ENCODE measurements at regions not wholly inside any gene's neighbourhood (a gene's known extent, or its start where the extent isn't known, plus 50 kb on each side); places are given as distances from the start of the nearest gene placed in this dataset.

DNA sequence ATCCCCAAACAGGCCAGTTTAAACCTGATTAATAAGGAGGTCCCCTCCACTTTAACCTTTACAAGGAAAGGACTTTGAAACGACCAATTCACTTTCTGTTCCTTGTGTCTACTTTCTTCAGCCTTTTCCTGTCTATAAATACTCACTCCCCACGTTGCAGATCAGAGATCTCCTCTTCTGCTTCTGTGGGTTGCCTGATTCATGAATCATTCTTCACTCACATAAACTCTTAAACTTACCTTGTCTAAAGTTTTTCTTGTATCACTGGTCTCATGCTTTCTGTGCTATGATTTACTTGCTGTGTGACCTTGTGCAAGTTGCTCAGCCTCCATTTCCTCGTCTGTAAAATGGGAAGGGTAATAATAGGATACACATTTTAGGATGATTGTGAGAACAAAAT is 236.1 kb downstream of the QDPR start (continued):
- TF ChIP-seq, protein P1, sequence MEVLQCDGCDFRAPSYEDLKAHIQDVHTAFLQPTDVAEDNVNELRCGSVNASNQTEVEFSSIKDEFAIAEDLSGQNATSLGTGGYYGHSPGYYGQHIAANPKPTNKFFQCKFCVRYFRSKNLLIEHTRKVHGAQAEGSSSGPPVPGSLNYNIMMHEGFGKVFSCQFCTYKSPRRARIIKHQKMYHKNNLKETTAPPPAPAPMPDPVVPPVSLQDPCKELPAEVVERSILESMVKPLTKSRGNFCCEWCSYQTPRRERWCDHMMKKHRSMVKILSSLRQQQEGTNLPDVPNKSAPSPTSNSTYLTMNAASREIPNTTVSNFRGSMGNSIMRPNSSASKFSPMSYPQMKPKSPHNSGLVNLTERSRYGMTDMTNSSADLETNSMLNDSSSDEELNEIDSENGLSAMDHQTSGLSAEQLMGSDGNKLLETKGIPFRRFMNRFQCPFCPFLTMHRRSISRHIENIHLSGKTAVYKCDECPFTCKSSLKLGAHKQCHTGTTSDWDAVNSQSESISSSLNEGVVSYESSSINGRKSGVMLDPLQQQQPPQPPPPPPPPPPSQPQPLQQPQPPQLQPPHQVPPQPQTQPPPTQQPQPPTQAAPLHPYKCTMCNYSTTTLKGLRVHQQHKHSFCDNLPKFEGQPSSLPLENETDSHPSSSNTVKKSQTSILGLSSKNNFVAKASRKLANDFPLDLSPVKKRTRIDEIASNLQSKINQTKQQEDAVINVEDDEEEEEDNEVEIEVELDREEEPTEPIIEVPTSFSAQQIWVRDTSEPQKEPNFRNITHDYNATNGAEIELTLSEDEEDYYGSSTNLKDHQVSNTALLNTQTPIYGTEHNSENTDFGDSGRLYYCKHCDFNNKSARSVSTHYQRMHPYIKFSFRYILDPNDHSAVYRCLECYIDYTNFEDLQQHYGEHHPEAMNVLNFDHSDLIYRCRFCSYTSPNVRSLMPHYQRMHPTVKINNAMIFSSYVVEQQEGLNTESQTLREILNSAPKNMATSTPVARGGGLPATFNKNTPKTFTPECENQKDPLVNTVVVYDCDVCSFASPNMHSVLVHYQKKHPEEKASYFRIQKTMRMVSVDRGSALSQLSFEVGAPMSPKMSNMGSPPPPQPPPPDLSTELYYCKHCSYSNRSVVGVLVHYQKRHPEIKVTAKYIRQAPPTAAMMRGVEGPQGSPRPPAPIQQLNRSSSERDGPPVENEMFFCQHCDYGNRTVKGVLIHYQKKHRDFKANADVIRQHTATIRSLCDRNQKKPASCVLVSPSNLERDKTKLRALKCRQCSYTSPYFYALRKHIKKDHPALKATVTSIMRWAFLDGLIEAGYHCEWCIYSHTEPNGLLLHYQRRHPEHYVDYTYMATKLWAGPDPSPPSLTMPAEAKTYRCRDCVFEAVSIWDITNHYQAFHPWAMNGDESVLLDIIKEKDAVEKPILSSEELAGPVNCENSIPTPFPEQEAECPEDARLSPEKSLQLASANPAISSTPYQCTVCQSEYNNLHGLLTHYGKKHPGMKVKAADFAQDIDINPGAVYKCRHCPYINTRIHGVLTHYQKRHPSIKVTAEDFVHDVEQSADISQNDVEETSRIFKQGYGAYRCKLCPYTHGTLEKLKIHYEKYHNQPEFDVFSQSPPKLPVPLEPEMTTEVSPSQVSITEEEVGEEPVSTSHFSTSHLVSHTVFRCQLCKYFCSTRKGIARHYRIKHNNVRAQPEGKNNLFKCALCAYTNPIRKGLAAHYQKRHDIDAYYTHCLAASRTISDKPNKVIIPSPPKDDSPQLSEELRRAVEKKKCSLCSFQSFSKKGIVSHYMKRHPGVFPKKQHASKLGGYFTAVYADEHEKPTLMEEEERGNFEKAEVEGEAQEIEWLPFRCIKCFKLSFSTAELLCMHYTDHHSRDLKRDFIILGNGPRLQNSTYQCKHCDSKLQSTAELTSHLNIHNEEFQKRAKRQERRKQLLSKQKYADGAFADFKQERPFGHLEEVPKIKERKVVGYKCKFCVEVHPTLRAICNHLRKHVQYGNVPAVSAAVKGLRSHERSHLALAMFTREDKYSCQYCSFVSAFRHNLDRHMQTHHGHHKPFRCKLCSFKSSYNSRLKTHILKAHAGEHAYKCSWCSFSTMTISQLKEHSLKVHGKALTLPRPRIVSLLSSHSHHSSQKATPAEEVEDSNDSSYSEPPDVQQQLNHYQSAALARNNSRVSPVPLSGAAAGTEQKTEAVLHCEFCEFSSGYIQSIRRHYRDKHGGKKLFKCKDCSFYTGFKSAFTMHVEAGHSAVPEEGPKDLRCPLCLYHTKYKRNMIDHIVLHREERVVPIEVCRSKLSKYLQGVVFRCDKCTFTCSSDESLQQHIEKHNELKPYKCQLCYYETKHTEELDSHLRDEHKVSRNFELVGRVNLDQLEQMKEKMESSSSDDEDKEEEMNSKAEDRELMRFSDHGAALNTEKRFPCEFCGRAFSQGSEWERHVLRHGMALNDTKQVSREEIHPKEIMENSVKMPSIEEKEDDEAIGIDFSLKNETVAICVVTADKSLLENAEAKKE (CRISPR knock-in tag; IDR thresholded peaks at IDR 0.05): no peak
- no peak for TF ChIP-seq NANOG (IDR thresholded peaks at IDR 0.05; ENCODE audit: borderline replicate concordance)
- TF ChIP-seq CREB1 (CRISPR knock-in tag; IDR thresholded peaks at IDR 0.05; ENCODE audit: low read depth): no peak
- TF ChIP-seq POLR2AphosphoS5 (IDR thresholded peaks at IDR 0.05; ENCODE audit: low read depth): no peak
- TF ChIP-seq ZNF114 (CRISPR knock-in tag; IDR thresholded peaks at IDR 0.05): no peak
- no peak for TF ChIP-seq JUNB (IDR thresholded peaks at IDR 0.05; ENCODE audit: unreplicated experiment)
- TF ChIP-seq STAT1 (IDR thresholded peaks at IDR 0.05; ENCODE audit: unreplicated experiment): no peak
- TF ChIP-seq ZNF331 (CRISPR knock-in tag; IDR thresholded peaks at IDR 0.05; ENCODE audit: low read depth): no peak
- no peak for TF ChIP-seq EZH2 (IDR thresholded peaks at IDR 0.05; ENCODE audit: low read depth, unreplicated experiment)

DNA sequence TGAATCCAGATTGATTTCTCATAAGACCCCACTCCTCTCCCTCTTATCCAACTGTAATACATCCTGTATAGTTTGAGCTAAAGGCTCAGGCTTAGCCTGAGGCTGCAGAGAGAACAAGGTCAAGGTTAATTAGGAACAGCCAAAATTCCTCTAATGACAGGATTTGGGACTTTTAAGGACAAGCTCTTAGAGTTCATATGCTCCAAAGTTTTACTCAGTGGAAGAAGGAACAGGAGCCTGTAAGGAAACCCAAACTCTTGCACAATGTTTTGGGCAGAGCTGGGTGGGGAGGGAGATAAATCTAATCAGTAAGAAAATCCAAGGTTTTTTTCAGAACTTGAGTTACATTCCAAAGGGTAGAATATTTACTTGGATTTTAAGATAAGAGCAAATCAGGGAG is 238.8 kb downstream of the QDPR start:
- ATAC-seq: no peak
- Histone ChIP-seq H3K4me2 (no peak overlapping the region), H3F3A (replicated peaks; ENCODE audit: low read depth) (no peaks in the 10 kb centered on the region), H3K36me3 (ENCODE audit: insufficient read depth) (no peaks in the 10 kb centered on the region), H3K9me2 (ENCODE audit: insufficient read depth) (peaks cover 7% of the 10 kb centered on the region; the same call in 1 of the 2 replicates), H3K4me3 (no peak overlapping the region), H2AFZ (no peak overlapping the region; the same call in 1 of the 2 replicates), H3K27me3 (ENCODE audit: insufficient read depth) (no peaks in the 10 kb centered on the region), H3K27ac (ENCODE audit: low read depth) (no peak overlapping the region), H3K79me2 (replicated peaks; ENCODE audit: insufficient read depth) (no peaks in the 10 kb centered on the region), H3K4me1 (ENCODE audit: insufficient read depth) (no peaks in the 10 kb centered on the region), H4K20me1 (replicated peaks; ENCODE audit: insufficient read depth) (no peaks in the 10 kb centered on the region)
- Mint-ChIP-seq H3K4me3 (no peak overlapping the region), H3K4me1 (no peaks in the 10 kb centered on the region), H3K27ac (no peak overlapping the region), H3K9me3 (no peaks in the 10 kb centered on the region), H3K27me3 (ENCODE audit: insufficient read depth, low read depth, poor library complexity) (peaks cover 6% of the 10 kb centered on the region), H3K36me3 (ENCODE audit: low read depth) (no peaks in the 10 kb centered on the region)
- no peak for DNase-seq (ENCODE audit: low spot score)
- TF ChIP-seq EZH2 (IDR thresholded peaks at IDR 0.05; ENCODE audit: low read depth, unreplicated experiment) (no peak), ZNF331 (CRISPR knock-in tag; IDR thresholded peaks at IDR 0.05; ENCODE audit: low read depth) (no peak), EZH2phosphoT487 (IDR thresholded peaks at IDR 0.05; ENCODE audit: unreplicated experiment) (no peak), JUNB (IDR thresholded peaks at IDR 0.05; ENCODE audit: unreplicated experiment) (no peak), ZNF114 (CRISPR knock-in tag; IDR thresholded peaks at IDR 0.05) (no peak)
- TF ChIP-seq, protein P2, sequence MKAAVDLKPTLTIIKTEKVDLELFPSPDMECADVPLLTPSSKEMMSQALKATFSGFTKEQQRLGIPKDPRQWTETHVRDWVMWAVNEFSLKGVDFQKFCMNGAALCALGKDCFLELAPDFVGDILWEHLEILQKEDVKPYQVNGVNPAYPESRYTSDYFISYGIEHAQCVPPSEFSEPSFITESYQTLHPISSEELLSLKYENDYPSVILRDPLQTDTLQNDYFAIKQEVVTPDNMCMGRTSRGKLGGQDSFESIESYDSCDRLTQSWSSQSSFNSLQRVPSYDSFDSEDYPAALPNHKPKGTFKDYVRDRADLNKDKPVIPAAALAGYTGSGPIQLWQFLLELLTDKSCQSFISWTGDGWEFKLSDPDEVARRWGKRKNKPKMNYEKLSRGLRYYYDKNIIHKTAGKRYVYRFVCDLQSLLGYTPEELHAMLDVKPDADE (IDR thresholded peaks at IDR 0.05): no peak
- TF ChIP-seq, protein P3, sequence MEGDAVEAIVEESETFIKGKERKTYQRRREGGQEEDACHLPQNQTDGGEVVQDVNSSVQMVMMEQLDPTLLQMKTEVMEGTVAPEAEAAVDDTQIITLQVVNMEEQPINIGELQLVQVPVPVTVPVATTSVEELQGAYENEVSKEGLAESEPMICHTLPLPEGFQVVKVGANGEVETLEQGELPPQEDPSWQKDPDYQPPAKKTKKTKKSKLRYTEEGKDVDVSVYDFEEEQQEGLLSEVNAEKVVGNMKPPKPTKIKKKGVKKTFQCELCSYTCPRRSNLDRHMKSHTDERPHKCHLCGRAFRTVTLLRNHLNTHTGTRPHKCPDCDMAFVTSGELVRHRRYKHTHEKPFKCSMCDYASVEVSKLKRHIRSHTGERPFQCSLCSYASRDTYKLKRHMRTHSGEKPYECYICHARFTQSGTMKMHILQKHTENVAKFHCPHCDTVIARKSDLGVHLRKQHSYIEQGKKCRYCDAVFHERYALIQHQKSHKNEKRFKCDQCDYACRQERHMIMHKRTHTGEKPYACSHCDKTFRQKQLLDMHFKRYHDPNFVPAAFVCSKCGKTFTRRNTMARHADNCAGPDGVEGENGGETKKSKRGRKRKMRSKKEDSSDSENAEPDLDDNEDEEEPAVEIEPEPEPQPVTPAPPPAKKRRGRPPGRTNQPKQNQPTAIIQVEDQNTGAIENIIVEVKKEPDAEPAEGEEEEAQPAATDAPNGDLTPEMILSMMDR (conservative IDR thresholded peaks at IDR 0.05; ENCODE audit: low read depth in 2 of 2): no peak
- TF ChIP-seq, protein P4, sequence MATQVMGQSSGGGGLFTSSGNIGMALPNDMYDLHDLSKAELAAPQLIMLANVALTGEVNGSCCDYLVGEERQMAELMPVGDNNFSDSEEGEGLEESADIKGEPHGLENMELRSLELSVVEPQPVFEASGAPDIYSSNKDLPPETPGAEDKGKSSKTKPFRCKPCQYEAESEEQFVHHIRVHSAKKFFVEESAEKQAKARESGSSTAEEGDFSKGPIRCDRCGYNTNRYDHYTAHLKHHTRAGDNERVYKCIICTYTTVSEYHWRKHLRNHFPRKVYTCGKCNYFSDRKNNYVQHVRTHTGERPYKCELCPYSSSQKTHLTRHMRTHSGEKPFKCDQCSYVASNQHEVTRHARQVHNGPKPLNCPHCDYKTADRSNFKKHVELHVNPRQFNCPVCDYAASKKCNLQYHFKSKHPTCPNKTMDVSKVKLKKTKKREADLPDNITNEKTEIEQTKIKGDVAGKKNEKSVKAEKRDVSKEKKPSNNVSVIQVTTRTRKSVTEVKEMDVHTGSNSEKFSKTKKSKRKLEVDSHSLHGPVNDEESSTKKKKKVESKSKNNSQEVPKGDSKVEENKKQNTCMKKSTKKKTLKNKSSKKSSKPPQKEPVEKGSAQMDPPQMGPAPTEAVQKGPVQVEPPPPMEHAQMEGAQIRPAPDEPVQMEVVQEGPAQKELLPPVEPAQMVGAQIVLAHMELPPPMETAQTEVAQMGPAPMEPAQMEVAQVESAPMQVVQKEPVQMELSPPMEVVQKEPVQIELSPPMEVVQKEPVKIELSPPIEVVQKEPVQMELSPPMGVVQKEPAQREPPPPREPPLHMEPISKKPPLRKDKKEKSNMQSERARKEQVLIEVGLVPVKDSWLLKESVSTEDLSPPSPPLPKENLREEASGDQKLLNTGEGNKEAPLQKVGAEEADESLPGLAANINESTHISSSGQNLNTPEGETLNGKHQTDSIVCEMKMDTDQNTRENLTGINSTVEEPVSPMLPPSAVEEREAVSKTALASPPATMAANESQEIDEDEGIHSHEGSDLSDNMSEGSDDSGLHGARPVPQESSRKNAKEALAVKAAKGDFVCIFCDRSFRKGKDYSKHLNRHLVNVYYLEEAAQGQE (IDR thresholded peaks at IDR 0.05; ENCODE audit: unreplicated experiment): no peak

Measured in GM23338 (cell line).